Activated CD4-positive, alpha-beta T cell treated with anti-CD3 and anti-CD28 coated beads for 24 hours (primary cell): ENCODE measurements at regions not wholly inside any gene's neighbourhood (a gene's known extent, or its start where the extent isn't known, plus 50 kb on each side); places are given as distances from the start of the nearest gene placed in this dataset.

Experiments
- DNase-seq, 2 donors: peaks; one replicate each; pipeline ENCODE4 v3.0.0-alpha.2; 2020; ENCODE audit warnings: low read depth in 2 of 2

DNA sequence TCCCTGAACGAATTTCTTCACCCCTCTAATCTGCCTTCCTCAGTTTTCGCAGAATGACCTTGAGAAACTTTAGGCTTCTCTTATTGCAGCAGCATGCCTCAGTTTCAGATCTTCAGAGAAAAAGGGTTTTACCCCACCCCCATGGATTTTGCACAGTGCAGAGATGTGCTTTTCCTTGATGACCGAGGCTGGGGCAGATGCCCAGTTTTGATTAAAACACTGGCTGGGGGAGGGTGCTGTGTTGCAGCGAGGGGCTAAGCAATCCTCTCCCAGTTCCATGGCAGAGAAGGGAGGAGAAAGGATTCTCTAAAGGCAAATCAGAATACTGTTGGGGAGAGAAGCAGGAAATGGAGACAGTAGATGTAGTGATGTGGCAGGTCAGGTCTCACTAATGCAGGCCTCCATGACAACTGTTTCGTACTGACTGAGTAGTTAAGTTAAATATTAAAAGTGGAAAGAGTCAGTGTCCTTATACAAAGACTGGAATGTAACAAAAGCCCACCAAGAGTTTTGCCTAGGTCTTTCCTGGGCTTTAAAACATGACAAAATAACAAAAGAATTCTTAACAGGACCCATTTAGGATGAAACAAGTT lies 50.8 kb upstream of the PDZD8 start:
- no peak for DNase-seq

DNA sequence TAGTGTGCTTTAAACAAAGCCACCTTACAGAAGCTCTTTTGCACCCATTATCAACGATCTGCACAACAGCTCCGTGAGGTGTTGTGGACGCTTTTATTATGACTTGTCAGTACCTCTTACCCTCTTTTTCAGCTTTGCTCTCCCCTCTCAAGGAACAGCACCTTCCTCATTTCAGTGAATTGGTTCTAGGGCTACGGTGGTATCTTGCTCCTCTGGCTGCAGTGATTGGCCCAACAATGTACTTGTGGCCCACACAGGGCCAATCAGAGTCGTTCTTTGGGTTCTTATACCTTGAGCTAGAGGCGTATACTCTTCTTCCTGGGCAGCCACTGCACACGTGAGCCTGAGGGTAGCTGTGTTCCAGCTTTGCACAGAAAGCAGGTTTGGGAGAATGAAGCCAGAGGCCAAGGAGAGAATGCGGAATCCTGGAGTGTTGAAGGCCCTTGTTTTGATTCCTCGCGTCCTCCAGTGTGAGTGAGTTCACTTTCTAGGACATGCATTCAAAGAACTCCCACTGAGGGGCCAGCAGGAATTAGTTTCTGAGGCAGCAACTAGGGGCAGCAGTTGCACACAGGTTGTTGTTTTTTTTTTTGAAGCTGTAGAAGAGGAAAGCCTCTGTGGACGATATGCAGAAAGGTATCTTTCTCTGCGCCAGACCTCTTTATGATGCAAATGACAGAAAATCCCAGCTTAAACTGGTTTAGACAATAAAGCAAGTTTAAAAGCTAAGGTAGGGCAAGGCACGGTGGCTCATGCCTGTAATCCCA lies 49.8 kb upstream of the PDZD8 start:
- no peak for DNase-seq
